ENCODE measurements at regions not wholly inside any gene's neighbourhood (a gene's known extent, or its start where the extent isn't known, plus 50 kb on each side); places are given as distances from the start of the nearest gene placed in this dataset.

DNA sequence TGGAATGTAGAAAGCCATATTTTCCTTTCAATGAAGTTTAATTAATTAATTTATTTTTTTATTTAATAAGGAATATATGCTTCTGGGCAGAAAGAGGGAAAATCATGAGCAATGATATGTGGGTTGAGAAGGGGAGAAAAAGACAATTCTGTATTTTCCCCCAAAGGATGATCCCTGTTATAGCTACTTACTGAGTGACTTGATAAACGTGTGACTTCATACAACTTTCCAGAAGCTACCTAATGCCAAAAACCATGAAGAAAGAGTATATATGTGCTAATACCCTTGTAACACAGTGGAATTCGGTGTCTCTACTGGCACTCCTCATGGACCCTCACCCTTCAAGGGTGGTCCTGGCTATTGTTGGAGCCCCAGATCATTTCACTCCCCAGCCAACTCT is 335.0 kb upstream of the KLF4 start:
- WGBS, result 88% methylated on average over 2 of the region's 2 CpGs
- H3K9me3 ChIP-seq (ENCODE audit: control insufficient read depth in 4 of 4, low read length in 3 of 4), result peaks cover 0 to under 1% (median 0%) of the 10 kb centered on the region in 4 donors

More for the DNA sequence above, 335.0 kb upstream of the KLF4 start:
- Histone ChIP-seq H3K27ac (ENCODE audit: low read depth in 1 of 2, low read length in 2 of 2) (no peak overlapping the region), H3K4me3 (ENCODE audit: low read depth in 1 of 3, low read length in 3 of 3) (no peak overlapping the region), H3K9ac (ENCODE audit: low read depth in 1 of 2, low read length in 2 of 2) (no peak overlapping the region), H3K4me1 (ENCODE audit: control insufficient read depth in 4 of 4, insufficient read depth in 4 of 4, low read length in 3 of 4) (no peaks in the 10 kb centered on the region), H3K27me3 (ENCODE audit: control insufficient read depth in 4 of 4, insufficient read depth in 4 of 4, low read length in 3 of 4) (peaks cover 0 to 8% (median 3%) of the 10 kb centered on the region in 4 donors), H3K36me3 (ENCODE audit: control insufficient read depth in 4 of 4, insufficient read depth in 3 of 4, low read depth in 1 of 4, low read length in 3 of 4) (no peaks in the 10 kb centered on the region)
- TF ChIP-seq NR2F2 (IDR thresholded peaks at IDR 0.05), result no peak
- no peak for TF ChIP-seq EGR1 (IDR thresholded peaks at IDR 0.05; ENCODE audit: low read depth in 2 of 2)
- no peak for TF ChIP-seq TAF1 (conservative IDR thresholded peaks at IDR 0.05)
- no peak for TF ChIP-seq ZBTB33 (IDR thresholded peaks at IDR 0.05)
- TF ChIP-seq JUND (IDR thresholded peaks at IDR 0.05), result no peak
- TF ChIP-seq ATF3 (IDR thresholded peaks at IDR 0.05), result no peak
- no peak for TF ChIP-seq GABPA (IDR thresholded peaks at IDR 0.05 in 1 of 2, conservative IDR thresholded peaks at IDR 0.05 in 1 of 2)
- TF ChIP-seq FOXA2 (IDR thresholded peaks at IDR 0.05), result no peak
- TF ChIP-seq YY1 (IDR thresholded peaks at IDR 0.05), result no peak
- TF ChIP-seq, protein P1, sequence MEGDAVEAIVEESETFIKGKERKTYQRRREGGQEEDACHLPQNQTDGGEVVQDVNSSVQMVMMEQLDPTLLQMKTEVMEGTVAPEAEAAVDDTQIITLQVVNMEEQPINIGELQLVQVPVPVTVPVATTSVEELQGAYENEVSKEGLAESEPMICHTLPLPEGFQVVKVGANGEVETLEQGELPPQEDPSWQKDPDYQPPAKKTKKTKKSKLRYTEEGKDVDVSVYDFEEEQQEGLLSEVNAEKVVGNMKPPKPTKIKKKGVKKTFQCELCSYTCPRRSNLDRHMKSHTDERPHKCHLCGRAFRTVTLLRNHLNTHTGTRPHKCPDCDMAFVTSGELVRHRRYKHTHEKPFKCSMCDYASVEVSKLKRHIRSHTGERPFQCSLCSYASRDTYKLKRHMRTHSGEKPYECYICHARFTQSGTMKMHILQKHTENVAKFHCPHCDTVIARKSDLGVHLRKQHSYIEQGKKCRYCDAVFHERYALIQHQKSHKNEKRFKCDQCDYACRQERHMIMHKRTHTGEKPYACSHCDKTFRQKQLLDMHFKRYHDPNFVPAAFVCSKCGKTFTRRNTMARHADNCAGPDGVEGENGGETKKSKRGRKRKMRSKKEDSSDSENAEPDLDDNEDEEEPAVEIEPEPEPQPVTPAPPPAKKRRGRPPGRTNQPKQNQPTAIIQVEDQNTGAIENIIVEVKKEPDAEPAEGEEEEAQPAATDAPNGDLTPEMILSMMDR (IDR thresholded peaks at IDR 0.05; ENCODE audit: low read depth, low read length, missing input control), result no peak
- TF ChIP-seq, protein P2, sequence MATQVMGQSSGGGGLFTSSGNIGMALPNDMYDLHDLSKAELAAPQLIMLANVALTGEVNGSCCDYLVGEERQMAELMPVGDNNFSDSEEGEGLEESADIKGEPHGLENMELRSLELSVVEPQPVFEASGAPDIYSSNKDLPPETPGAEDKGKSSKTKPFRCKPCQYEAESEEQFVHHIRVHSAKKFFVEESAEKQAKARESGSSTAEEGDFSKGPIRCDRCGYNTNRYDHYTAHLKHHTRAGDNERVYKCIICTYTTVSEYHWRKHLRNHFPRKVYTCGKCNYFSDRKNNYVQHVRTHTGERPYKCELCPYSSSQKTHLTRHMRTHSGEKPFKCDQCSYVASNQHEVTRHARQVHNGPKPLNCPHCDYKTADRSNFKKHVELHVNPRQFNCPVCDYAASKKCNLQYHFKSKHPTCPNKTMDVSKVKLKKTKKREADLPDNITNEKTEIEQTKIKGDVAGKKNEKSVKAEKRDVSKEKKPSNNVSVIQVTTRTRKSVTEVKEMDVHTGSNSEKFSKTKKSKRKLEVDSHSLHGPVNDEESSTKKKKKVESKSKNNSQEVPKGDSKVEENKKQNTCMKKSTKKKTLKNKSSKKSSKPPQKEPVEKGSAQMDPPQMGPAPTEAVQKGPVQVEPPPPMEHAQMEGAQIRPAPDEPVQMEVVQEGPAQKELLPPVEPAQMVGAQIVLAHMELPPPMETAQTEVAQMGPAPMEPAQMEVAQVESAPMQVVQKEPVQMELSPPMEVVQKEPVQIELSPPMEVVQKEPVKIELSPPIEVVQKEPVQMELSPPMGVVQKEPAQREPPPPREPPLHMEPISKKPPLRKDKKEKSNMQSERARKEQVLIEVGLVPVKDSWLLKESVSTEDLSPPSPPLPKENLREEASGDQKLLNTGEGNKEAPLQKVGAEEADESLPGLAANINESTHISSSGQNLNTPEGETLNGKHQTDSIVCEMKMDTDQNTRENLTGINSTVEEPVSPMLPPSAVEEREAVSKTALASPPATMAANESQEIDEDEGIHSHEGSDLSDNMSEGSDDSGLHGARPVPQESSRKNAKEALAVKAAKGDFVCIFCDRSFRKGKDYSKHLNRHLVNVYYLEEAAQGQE (IDR thresholded peaks at IDR 0.05), result no peak
- DNase-seq (ENCODE audit: low spot score), result no peak
